Activated CD4-positive, alpha-beta T cell treated with anti-CD3 and anti-CD28 coated beads for 36 hours (primary cell): ENCODE measurements at regions not wholly inside any gene's neighbourhood (a gene's known extent, or its start where the extent isn't known, plus 50 kb on each side); places are given as distances from the start of the nearest gene placed in this dataset.
"Not testable (repeated sequence)": the region's sequence is repeated elsewhere in the genome, so short reads cannot be mapped to it uniquely, and the experiment has no call there.

Source experiments
- ATAC-seq: fragments of 200-7000 bp; cut with Tn5 transposase; one replicate; pipeline ENCODE4 v1.10.0; 2021; ENCODE audit warnings: mild to moderate bottlenecking, moderate library complexity
- CTCF ChIA-PET: fragments of 350-600 bp; sonication (Branson Sonifier 250); formaldehyde crosslinking; loops from one replicate; lab custom pipeline; 2021; ENCODE audit warnings: antibody characterized with exemption; lab: Charles Lee
- POLR2A ChIA-PET: fragments of 350-600 bp; sonication (Branson Sonifier 250); formaldehyde crosslinking; loops from one replicate; lab custom pipeline; 2021; ENCODE audit warnings: antibody characterized with exemption, inconsistent platforms; lab: Charles Lee
- DNase-seq: peaks from one replicate; pipeline ENCODE4 v3.0.0-alpha.2; 2020
- H3K27ac Mint-ChIP-seq: one replicate; pipeline ENCODE4 v1.8.0; 2021; ENCODE audit warnings: mixed read lengths
- H3K27me3 Mint-ChIP-seq: one replicate; pipeline ENCODE4 v1.8.0; 2021; ENCODE audit warnings: mixed read lengths
- H3K36me3 Mint-ChIP-seq: one replicate; pipeline ENCODE4 v1.8.0; 2021; ENCODE audit warnings: low read depth, mixed read lengths
- H3K4me1 Mint-ChIP-seq: one replicate; pipeline ENCODE4 v1.8.0; 2021; ENCODE audit warnings: mixed read lengths
- H3K4me3 Mint-ChIP-seq: one replicate; pipeline ENCODE4 v1.8.0; 2021; ENCODE audit warnings: mild to moderate bottlenecking, moderate library complexity, mixed read lengths
- H3K9me3 Mint-ChIP-seq: one replicate; pipeline ENCODE4 v1.8.0; 2021; ENCODE audit warnings: low read depth, mixed read lengths
- intact Hi-C, 2 experiments: fragments of 100-400 bp; cut with DNase I in 1 of 2; cut with micrococcal nuclease in 1 of 2; formaldehyde crosslinking; loops; one replicate each; pipeline versions ENCODE4 v1.14.2 to v1.15.1; 2022 to 2024; cut with DNase I, micrococcal nuclease

DNA sequence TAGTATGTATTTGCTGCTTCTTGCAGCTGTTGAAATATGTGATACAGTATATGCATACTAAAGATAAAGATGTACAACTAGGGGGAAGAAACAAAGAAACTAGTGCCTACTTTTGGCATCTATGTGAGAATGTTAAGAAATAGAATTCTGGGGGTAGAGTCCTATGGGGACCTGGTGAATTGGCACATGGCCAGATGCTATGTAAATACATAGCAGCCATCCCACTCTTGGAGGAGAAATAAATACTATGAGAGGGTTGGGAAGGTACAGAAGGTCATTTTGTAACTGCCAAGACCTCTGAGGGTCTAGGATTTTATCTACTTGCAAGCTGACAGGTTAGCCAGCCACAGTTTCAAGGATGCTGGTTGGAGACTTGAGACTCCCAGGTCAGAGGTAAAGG is 298.3 kb upstream of the TBL1XR1 start:
- Mint-ChIP-seq H3K4me3 (no peak overlapping the region), H3K27ac (no peak overlapping the region), H3K4me1 (no peaks in the 10 kb centered on the region), H3K9me3 (peaks cover 2% of the 10 kb centered on the region), H3K36me3 (no peaks in the 10 kb centered on the region), H3K27me3 (no peaks in the 10 kb centered on the region)
- ATAC-seq (no peak), DNase-seq (no peak)
- intact Hi-C loops: no loop called here
- POLR2A ChIA-PET: no interaction called here
- CTCF ChIA-PET: interaction anchor here (1.3 kb wide), 1 partner anchor 8 kb away, joined by 4 read pairs; no protein-coding TSS in a partner anchor

DNA sequence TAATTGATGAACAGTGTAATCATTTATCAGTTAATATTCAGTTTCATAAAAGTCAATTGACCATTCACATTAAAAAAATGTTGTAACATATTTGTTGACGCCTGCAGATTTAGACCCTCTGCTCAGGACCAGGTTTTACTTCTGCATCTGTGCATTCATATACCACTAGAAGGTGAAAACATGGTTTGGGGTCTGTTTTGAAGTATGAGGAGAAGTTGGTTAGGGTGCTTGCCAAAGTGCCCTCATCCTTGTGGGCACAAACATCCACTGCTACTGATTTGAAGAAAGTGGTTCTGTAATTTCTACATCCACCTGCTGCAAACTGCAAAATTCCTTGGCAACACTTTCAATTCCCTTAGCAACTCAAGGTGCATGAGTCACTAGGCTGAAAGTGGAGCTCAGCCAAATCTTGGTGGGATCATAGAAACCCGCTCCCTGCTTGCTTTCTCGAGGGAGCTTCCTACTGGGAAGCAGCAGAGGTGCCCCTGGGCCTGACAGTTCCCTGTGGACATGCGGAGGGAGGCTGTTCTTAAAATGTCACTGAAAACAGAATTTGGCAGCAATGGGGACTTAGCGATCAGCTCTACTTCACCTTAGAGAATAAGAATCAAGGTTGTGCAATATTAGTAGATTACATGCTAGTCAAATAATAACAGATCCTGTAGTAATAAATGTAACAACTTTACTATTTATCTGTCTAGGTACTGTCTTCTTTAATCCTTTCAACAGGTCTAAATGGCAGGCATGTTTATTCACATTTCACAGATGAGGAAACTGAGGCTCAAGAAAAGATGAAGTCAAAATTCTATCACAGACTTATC is 301.0 kb upstream of the TBL1XR1 start:
- DNase-seq: no peak
- Mint-ChIP-seq H3K9me3 (peaks cover 2% of the 10 kb centered on the region), H3K4me3 (no peak overlapping the region), H3K27me3 (no peaks in the 10 kb centered on the region), H3K27ac (no peak overlapping the region), H3K4me1 (no peaks in the 10 kb centered on the region), H3K36me3 (no peaks in the 10 kb centered on the region)
- intact Hi-C loops: no loop called here
- CTCF ChIA-PET: interaction anchor here (1.4 kb wide), 1 partner anchor 10 kb away, joined by 3 read pairs; no protein-coding TSS in a partner anchor
- POLR2A ChIA-PET: no interaction called here
- ATAC-seq: no peak

DNA sequence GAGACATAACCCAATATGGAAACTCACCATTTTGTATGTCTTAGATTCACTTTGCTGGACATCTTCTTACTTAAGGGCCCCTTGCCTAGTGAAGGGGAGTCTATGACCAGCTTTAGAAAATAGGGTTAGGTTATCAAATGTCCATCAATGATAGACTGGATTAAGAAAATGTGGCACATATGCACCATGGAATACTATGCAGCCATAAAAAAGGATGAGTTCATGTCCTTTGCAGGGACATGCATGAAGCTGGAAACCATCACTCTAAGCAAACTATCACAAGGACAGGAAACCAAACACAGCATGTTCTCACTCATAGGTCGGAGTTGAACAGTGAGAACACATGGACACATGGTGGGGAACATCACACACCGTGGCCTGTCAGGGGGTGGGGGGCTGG is 301.8 kb upstream of the TBL1XR1 start:
- H3K4me1 Mint-ChIP-seq, H3K27ac Mint-ChIP-seq, H3K9me3 Mint-ChIP-seq, intact Hi-C loops, H3K36me3 Mint-ChIP-seq, POLR2A ChIA-PET, ATAC-seq, DNase-seq, H3K27me3 Mint-ChIP-seq, H3K4me3 Mint-ChIP-seq: not testable (repeated sequence)
- CTCF ChIA-PET: interaction anchor here (0.7 to 1.4 kb wide), 2 partner anchors 9 to 47 kb away, joined by 3 read pairs; no protein-coding TSS in a partner anchor

DNA sequence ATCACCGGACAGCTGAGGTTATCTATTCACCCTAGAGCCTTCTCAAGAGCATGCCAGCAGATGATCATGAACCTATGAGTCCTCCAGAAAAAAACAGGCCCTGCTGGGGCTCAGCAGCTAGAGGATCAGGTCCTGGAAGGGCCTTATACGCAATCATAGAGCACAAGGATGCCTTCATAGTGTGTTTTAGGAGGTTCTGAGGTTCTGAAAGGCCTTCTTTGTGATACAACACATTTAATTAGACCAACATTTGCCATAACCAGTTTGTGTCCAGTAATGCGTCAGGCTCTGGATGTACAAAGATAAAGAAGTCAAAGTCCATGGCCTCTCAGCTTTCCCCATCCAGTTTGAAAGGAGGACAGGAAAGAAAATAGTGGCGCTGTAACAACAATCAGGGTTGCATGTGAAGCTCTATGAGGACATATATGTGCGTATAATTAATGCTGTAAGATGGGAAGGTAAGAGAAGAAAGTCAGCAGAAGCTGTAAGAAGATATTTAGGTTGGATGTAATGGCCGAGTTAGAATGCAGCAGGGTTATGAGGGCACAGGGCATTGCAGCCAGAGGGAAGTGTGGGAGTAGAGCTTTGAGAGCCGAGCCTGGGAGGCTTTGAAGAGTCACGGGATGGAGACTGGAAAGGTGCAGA is 302.6 kb upstream of the TBL1XR1 start:
- Mint-ChIP-seq H3K27ac (peak overlapping the region; percentile 34), H3K27me3 (no peaks in the 10 kb centered on the region), H3K9me3 (peaks cover 2% of the 10 kb centered on the region), H3K4me1 (no peaks in the 10 kb centered on the region), H3K36me3 (no peaks in the 10 kb centered on the region), H3K4me3 (no peak overlapping the region)
- CTCF ChIA-PET: interaction anchor here (0.7 to 1.4 kb wide), 2 partner anchors 9 to 46 kb away, joined by 3 read pairs; no protein-coding TSS in a partner anchor
- POLR2A ChIA-PET: interaction anchor here (0.6 kb wide), 1 partner anchor 231 kb away, joined by 3 read pairs; no protein-coding TSS in a partner anchor
- DNase-seq (no peak), ATAC-seq (no peak)
- intact Hi-C loops: no loop called here

DNA sequence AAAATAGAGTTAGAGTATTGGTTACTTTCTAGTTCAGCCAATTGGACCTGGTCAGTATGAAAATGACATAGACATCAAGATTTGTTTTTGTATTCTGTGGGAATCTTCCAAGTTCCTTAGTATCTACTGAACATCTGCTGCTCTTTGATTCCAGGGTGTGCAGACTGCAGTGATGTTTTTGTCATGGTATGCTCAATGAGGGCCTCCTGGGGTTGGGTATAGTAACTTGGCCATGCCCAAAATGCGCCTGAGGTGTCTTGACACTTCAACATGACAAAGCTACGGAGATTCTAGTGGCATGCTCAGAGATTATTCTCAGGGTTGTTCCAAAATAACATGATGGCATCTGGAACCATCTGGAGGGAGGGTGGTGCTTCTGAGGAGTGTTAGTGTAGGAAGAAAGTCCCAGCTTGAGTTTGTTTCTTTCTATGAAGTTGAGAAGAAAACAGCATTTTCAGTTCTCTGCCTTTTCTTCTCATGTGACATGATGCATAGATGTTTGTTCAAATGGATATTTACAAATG is 313.5 kb upstream of the TBL1XR1 start:
- ChIA-PET CTCF (no interaction called here), POLR2A (no interaction called here)

DNA sequence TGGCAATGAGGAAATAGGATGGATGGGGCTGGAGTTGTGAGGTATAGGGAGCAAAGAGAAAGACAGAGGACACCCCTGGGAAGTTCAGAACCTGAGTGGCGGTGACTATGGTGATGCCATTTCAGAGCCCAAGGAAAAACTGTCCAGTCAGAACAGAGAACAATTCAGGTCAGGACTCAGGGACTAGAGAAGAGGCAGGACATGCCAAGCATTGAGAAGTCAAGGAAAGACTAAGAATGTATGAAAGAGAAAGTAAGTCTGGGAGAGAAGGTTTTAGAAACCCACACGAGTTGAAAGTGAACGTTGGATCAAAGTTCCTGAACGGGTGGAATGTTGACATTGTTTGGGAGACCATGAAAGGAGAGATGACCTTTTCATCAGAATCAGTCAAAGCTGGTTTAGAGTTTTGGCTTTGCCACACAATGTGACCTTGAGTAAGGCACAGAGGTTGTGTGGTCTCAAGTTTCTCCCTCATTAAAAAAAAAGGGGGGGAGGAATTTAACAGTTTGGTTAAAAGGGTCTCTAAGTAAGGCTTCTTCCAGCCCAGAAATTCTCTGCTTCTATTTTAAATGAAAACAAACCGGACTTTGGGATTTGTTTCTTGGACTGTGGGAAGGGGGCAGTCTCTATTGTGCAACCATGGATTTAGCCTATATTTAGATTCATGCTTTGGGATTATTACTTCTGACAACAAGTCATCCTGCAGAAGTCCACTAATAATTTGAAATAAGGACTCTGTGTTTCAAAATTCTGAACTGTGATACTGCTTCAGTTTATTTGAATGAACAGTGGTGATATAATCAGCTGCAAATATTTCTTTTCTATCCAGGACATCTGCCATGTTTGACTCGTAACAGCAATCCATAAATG is 315.9 kb upstream of the TBL1XR1 start:
- Mint-ChIP-seq H3K27me3 (no peaks in the 10 kb centered on the region), H3K9me3 (no peaks in the 10 kb centered on the region), H3K4me3 (no peak overlapping the region), H3K36me3 (no peaks in the 10 kb centered on the region), H3K27ac (no peak overlapping the region), H3K4me1 (no peaks in the 10 kb centered on the region)
- intact Hi-C loops: no loop called here
- ChIA-PET POLR2A (no interaction called here), CTCF (no interaction called here)
- ATAC-seq (no peak), DNase-seq (no peak)

More for the DNA sequence above, 313.5 kb upstream of the TBL1XR1 start:
- H3K27me3 Mint-ChIP-seq: no peaks in the 10 kb centered on the region
- intact Hi-C loops: no loop called here
- H3K4me1 Mint-ChIP-seq: no peaks in the 10 kb centered on the region
- ATAC-seq (no peak), DNase-seq (no peak)
- no peak overlapping the region for H3K27ac Mint-ChIP-seq
- peaks cover 4% of the 10 kb centered on the region for H3K9me3 Mint-ChIP-seq
- no peak overlapping the region for H3K4me3 Mint-ChIP-seq
- H3K36me3 Mint-ChIP-seq: no peaks in the 10 kb centered on the region

DNA sequence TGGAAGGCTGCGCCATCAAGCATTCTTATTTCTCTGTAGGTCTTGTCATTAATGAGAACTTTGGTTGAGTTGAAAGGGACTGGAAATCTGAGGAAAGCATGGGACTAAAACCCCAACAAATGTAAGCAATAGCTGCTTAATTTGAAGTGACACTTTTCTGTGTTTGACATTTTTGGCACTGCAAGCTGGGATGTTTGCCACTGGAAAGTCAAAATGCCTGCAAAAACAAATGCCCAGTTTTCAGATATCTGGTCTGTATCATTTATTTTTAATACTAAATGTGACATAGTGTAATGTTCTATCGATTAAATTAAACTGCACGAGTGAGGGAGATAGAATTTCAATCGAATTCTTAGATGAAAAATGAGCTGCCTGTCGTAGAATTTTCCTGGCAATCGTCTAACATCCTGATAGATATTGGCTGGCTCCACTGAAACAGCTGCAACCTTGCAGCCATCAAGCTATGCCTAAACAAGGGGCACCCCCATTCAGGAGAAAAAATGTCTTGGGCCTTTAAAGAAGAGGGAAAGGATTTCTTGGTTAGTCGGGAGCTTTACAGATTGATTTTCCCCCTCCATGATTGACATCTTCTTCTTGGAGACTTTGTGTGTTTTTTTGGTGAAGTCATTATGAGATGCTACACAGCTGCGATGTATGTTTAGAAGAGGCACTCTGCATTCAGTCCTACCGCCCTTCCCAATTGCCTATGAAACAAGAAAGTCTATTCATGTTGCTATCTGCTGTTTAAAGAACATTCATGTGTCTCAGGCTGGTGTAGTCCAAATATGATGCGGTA is 316.7 kb upstream of the TBL1XR1 start:
- Mint-ChIP-seq H3K4me1 (no peaks in the 10 kb centered on the region), H3K27me3 (no peaks in the 10 kb centered on the region), H3K4me3 (no peak overlapping the region), H3K9me3 (no peaks in the 10 kb centered on the region), H3K36me3 (no peaks in the 10 kb centered on the region), H3K27ac (no peak overlapping the region)
- POLR2A ChIA-PET: no interaction called here
- CTCF ChIA-PET: no interaction called here
- no peak for ATAC-seq
- intact Hi-C loops: no loop called here
- no peak for DNase-seq

DNA sequence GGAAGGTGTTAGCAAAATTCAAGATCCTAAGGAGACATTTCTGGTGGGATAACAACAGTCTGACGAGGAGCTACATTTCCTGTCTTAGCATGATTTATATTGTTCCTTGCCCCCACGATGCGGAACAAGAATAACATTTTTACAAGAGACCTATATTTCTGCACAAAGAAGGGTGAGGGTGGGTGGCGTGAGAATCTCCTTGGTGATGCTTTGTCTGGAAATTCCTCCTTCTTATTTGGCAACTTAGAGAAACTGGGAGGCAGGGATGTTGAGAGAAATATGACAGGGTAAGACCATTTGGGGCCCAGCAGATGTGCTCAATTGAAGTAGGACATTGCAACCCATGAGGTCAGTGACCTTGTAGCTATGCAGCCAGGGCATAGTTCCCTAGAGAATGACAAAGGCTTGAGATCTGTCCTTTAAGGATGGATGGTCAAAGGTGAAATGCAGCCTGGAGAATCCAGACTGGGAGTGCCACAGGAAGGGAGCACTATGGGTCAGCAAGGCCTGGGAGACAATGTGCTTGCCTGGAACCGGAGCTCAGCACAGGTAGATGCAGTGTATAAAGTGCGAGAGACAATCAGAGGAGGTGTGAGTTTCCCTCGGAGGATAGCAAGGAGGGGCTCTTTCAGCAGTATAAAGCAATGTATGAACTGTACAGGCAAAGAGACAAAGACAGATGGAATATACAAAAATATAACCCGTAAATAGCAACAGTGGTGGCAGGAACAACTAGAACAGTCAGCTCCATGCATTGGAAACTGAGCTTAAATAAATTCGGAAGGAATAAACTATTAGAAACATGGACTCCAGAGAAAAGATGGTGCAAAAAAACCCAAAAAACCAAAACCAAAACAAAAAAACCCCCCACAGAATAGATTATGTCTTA is 317.6 kb upstream of the TBL1XR1 start:
- no peaks in the 10 kb centered on the region for H3K4me1 Mint-ChIP-seq
- no peaks in the 10 kb centered on the region for H3K27me3 Mint-ChIP-seq
- DNase-seq (no peak), ATAC-seq (no peak)
- H3K9me3 Mint-ChIP-seq: no peaks in the 10 kb centered on the region
- H3K4me3 Mint-ChIP-seq: no peak overlapping the region
- H3K27ac Mint-ChIP-seq: no peak overlapping the region
- intact Hi-C loops: no loop called here
- no peaks in the 10 kb centered on the region for H3K36me3 Mint-ChIP-seq
- ChIA-PET CTCF (no interaction called here), POLR2A (no interaction called here)

DNA sequence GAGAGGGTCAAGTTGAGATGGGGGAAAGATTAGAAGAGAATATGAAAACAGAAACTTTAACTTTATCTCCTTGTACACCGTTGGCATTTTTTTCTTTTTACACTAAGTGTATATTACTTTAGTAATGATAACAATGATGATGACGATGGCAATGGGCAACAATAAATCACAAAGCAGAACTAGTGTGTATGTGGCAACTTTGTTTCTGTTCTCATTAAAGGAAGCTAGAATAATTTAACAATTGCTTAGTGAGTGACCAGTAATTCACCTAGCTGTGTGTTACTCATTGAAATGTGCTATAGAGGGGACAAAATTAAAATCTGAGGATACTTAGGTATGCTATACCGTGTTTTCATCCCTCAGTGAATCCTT is 318.5 kb upstream of the TBL1XR1 start:
- no peaks in the 10 kb centered on the region for H3K27me3 Mint-ChIP-seq
- ChIA-PET CTCF (no interaction called here), POLR2A (no interaction called here)
- intact Hi-C loops: no loop called here
- no peaks in the 10 kb centered on the region for H3K36me3 Mint-ChIP-seq
- DNase-seq: no peak
- no peaks in the 10 kb centered on the region for H3K9me3 Mint-ChIP-seq
- H3K4me3 Mint-ChIP-seq: no peak overlapping the region
- no peaks in the 10 kb centered on the region for H3K4me1 Mint-ChIP-seq
- no peak for ATAC-seq
- H3K27ac Mint-ChIP-seq: no peak overlapping the region
